ENCODE measurements at regions not wholly inside any gene's neighbourhood (a gene's known extent, or its start where the extent isn't known, plus 50 kb on each side); places are given as distances from the start of the nearest gene placed in this dataset.
"Not testable (repeated sequence)": the region's sequence is repeated elsewhere in the genome, so short reads cannot be mapped to it uniquely, and the experiment has no call there.

DNA sequence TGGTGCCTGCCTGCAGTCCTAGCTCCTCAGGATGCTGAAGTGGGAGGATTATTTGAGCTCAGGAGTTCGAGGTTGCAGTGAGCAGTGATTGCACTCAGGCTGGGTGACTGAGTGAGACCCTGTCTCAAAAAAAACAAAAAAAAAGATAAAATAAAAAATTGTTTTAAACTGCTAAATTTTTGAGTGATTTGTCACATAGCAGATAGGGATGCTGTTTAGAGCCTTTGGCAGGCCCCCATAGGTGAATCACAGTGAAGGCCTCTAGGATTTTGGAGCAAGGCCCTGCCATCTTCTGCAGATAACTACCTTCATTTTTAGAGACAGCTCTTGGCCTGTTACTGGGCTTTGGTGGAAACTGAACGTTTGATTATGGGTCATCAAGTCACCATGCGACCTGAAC is 151.6 kb downstream of the SKIDA1 start:
- TF ChIP-seq EZH2 (IDR thresholded peaks at IDR 0.05; ENCODE audit: low read length); CTCF (optimal IDR thresholded peaks at IDR 0.05 in 1 of 3, IDR thresholded peaks at IDR 0.05 in 1 of 3, conservative IDR thresholded peaks at IDR 0.05 in 1 of 3; ENCODE audit: extremely low read depth in 1 of 3, insufficient read depth in 2 of 3, low read length in 3 of 3): not testable (repeated sequence)

Data from keratinocyte (primary cell).